ENCODE measurements at regions not wholly inside any gene's neighbourhood (a gene's known extent, or its start where the extent isn't known, plus 50 kb on each side); places are given as distances from the start of the nearest gene placed in this dataset.

DNA sequence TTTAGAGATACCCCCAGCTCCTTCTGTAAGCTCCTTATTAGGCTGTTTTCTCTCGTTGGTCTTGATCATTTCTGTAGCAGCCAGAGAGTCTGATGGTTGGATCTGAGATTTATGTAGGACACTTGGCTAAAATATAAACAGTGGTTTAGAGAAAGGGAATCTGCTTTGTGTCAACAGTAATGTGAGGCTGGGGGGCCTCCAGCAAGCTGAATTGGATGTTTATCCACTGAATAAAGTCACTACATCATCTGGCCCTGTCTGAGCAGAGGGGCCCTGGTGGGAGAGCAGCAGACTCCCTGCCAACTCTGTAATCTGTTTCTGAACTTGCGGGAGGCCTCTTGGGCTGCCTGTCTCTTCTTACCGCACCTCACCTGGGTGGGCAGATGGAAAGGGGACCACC is 328.5 kb upstream of the PLET1 start:
- POLR2A ChIA-PET, result no interaction called here
- TF ChIP-seq ARNT (IDR thresholded peaks at IDR 0.05), result no peak
- TF ChIP-seq ELF4 (IDR thresholded peaks at IDR 0.05), result no peak
- no peak for TF ChIP-seq PKNOX1 (IDR thresholded peaks at IDR 0.05)
- no peak for TF ChIP-seq FOXK2 (IDR thresholded peaks at IDR 0.05)
- no peak for TF ChIP-seq SUZ12 (IDR thresholded peaks at IDR 0.05)
- no peak for TF ChIP-seq BHLHE40 (IDR thresholded peaks at IDR 0.05; ENCODE audit: borderline replicate concordance)
- no peak for TF ChIP-seq LEF1 (IDR thresholded peaks at IDR 0.05; ENCODE audit: borderline replicate concordance)
- TF ChIP-seq HDGF (IDR thresholded peaks at IDR 0.05; ENCODE audit: borderline replicate concordance), result no peak
- TF ChIP-seq FOXM1 (IDR thresholded peaks at IDR 0.05; ENCODE audit: borderline replicate concordance), result no peak
- TF ChIP-seq ZNF384 (IDR thresholded peaks at IDR 0.05), result no peak
- no peak for TF ChIP-seq CTBP1 (IDR thresholded peaks at IDR 0.05; ENCODE audit: borderline replicate concordance)
- no peak for TF ChIP-seq TARDBP (IDR thresholded peaks at IDR 0.05)
- TF ChIP-seq NFRKB (IDR thresholded peaks at IDR 0.05), result no peak
- no peak for TF ChIP-seq SP1 (IDR thresholded peaks at IDR 0.05)
- TF ChIP-seq FOXA1 (IDR thresholded peaks at IDR 0.05), result no peak
- TF ChIP-seq L3MBTL2 (conservative IDR thresholded peaks at IDR 0.05), result no peak
- DNase-seq (ENCODE audit: extremely low spot score), result no peak
- CTCF ChIA-PET, result interaction anchor here (0.7 to 2.7 kb wide), 10 partner anchors 18 to 700 kb away, joined by 3 to 21 read pairs (median 5); no protein-coding TSS in a partner anchor

DNA sequence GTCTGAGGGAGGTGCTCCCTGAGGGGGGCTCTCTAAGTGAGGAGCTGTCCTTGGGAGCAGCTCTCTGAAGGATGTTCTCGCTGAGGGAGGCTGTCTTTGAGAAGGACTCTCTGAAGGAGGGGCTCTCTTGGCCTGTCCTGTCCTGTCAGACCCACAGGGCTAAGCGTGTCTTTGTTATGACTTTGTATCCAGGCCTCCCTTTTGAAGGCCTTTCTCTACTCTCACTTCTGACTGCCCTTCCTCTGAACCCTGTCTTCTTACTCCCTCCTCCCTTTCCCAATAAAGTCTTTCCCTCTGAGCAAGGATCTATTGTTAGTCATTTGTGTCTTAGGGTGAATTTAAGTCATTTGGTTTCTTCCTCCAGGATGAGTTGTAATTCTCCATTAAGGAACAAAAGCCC is 330.1 kb upstream of the PLET1 start:
- TF ChIP-seq BHLHE40 (IDR thresholded peaks at IDR 0.05; ENCODE audit: borderline replicate concordance) (no peak), ELF4 (IDR thresholded peaks at IDR 0.05) (no peak), NFRKB (IDR thresholded peaks at IDR 0.05) (no peak), SUZ12 (IDR thresholded peaks at IDR 0.05) (no peak), HDGF (IDR thresholded peaks at IDR 0.05; ENCODE audit: borderline replicate concordance) (no peak), TARDBP (IDR thresholded peaks at IDR 0.05) (no peak), ARNT (IDR thresholded peaks at IDR 0.05) (no peak), SP1 (IDR thresholded peaks at IDR 0.05) (no peak), L3MBTL2 (conservative IDR thresholded peaks at IDR 0.05) (no peak), FOXA1 (IDR thresholded peaks at IDR 0.05) (no peak), PKNOX1 (IDR thresholded peaks at IDR 0.05) (no peak), CTBP1 (IDR thresholded peaks at IDR 0.05; ENCODE audit: borderline replicate concordance) (no peak)
- ChIA-PET POLR2A (no interaction called here), CTCF (no interaction called here)
- DNase-seq (ENCODE audit: extremely low spot score), result no peak

DNA sequence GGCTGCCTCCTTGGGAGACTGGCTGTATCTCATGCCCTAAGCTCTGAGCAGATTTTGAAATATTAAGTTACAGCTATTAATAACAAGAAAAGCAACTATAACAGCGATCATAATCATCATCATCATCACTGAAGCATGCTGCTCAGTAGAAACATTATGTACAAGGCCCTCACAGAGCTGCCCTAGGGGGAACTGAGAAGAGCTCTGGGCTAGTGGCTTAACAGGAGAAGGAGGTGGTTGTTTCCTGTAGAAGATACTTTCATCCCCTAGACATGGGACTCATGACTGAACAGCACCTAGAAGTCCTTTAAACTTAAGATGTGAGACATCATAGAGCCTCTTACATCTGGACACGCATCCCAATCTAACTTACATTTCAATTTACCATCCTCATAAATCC is 332.8 kb upstream of the PLET1 start:
- no peak for DNase-seq (ENCODE audit: extremely low spot score)
- CTCF ChIA-PET, result interaction anchor here (0.7 kb wide), 1 partner anchor 696 kb away, joined by 3 read pairs; no protein-coding TSS in a partner anchor
- TF ChIP-seq FOXA1 (IDR thresholded peaks at IDR 0.05), result no peak
- TF ChIP-seq ARNT (IDR thresholded peaks at IDR 0.05), result no peak
- no peak for TF ChIP-seq FOXM1 (IDR thresholded peaks at IDR 0.05; ENCODE audit: borderline replicate concordance)
- no peak for TF ChIP-seq NFRKB (IDR thresholded peaks at IDR 0.05)
- POLR2A ChIA-PET, result no interaction called here

- ChIA-PET POLR2A (interaction anchor here (0.6 kb wide), 1 partner anchor 180 kb away, joined by 3 read pairs; no protein-coding TSS in a partner anchor), CTCF (no interaction called here)
- TF ChIP-seq ZNF384 (IDR thresholded peaks at IDR 0.05) (no peak), L3MBTL2 (conservative IDR thresholded peaks at IDR 0.05) (no peak)
- DNase-seq (ENCODE audit: extremely low spot score), result no peak
Measured at GRCh38 chr11:112596324-112596723, 335.7 kb upstream of the PLET1 start.

GRCh38 chr11:112597286-112597790 is 336.7 kb upstream of the PLET1 start:
- ChIA-PET POLR2A (no interaction called here), CTCF (interaction anchor here (0.5 kb wide), 1 partner anchor 348 kb away, joined by 6 read pairs; no protein-coding TSS in a partner anchor)
- no peak for TF ChIP-seq FOXK2 (IDR thresholded peaks at IDR 0.05)
- TF ChIP-seq FOXA1 (IDR thresholded peaks at IDR 0.05), result no peak
- no peak for TF ChIP-seq CTBP1 (IDR thresholded peaks at IDR 0.05; ENCODE audit: borderline replicate concordance)
- TF ChIP-seq ARNT (IDR thresholded peaks at IDR 0.05), result no peak
- TF ChIP-seq BHLHE40 (IDR thresholded peaks at IDR 0.05; ENCODE audit: borderline replicate concordance), result no peak
- no peak for TF ChIP-seq FOXM1 (IDR thresholded peaks at IDR 0.05; ENCODE audit: borderline replicate concordance)
- TF ChIP-seq SUZ12 (IDR thresholded peaks at IDR 0.05), result no peak
- no peak for TF ChIP-seq L3MBTL2 (conservative IDR thresholded peaks at IDR 0.05)
- TF ChIP-seq ELF4 (IDR thresholded peaks at IDR 0.05), result no peak
- no peak for TF ChIP-seq NFRKB (IDR thresholded peaks at IDR 0.05)
- TF ChIP-seq HDGF (IDR thresholded peaks at IDR 0.05; ENCODE audit: borderline replicate concordance), result no peak
- no peak for TF ChIP-seq PKNOX1 (IDR thresholded peaks at IDR 0.05)
- no peak for TF ChIP-seq LEF1 (IDR thresholded peaks at IDR 0.05; ENCODE audit: borderline replicate concordance)
- no peak for TF ChIP-seq TARDBP (IDR thresholded peaks at IDR 0.05)
- no peak for TF ChIP-seq ZNF384 (IDR thresholded peaks at IDR 0.05)
- TF ChIP-seq SP1 (IDR thresholded peaks at IDR 0.05), result no peak
- no peak for DNase-seq (ENCODE audit: extremely low spot score)

- CTCF ChIA-PET, result no interaction called here
Measured at GRCh38 chr11:112599265-112599664, 338.6 kb upstream of the PLET1 start.

More at GRCh38 chr11:112599265-112599664, 338.6 kb upstream of the PLET1 start:
- TF ChIP-seq SP1 (IDR thresholded peaks at IDR 0.05) (no peak), FOXK2 (IDR thresholded peaks at IDR 0.05) (no peak), L3MBTL2 (conservative IDR thresholded peaks at IDR 0.05) (no peak), NFRKB (IDR thresholded peaks at IDR 0.05) (no peak), SUZ12 (IDR thresholded peaks at IDR 0.05) (no peak), BHLHE40 (IDR thresholded peaks at IDR 0.05; ENCODE audit: borderline replicate concordance) (no peak), HDGF (IDR thresholded peaks at IDR 0.05; ENCODE audit: borderline replicate concordance) (no peak), TARDBP (IDR thresholded peaks at IDR 0.05) (no peak), PKNOX1 (IDR thresholded peaks at IDR 0.05) (no peak), ELF4 (IDR thresholded peaks at IDR 0.05) (no peak), LEF1 (IDR thresholded peaks at IDR 0.05; ENCODE audit: borderline replicate concordance) (no peak), ZNF384 (IDR thresholded peaks at IDR 0.05) (no peak), FOXM1 (IDR thresholded peaks at IDR 0.05; ENCODE audit: borderline replicate concordance) (no peak), ARNT (IDR thresholded peaks at IDR 0.05) (no peak), CTBP1 (IDR thresholded peaks at IDR 0.05; ENCODE audit: borderline replicate concordance) (no peak), FOXA1 (IDR thresholded peaks at IDR 0.05) (no peak)
- POLR2A ChIA-PET, result no interaction called here
- DNase-seq (ENCODE audit: extremely low spot score), result no peak
